22Rv1 (cell line): ENCODE measurements at regions not wholly inside any gene's neighbourhood (a gene's known extent, or its start where the extent isn't known, plus 50 kb on each side); places are given as distances from the start of the nearest gene placed in this dataset.

Experiments
- ZFX ChIP-seq: fragments of 450-650 bp; IDR thresholded peaks from 2 replicates; pipeline ENCODE4 v1.6.1; 2017; ENCODE audit warnings: antibody characterized with exemption, borderline replicate concordance
- TF ChIP-seq, protein P1 (sequence below): fragments of 450-650 bp; IDR thresholded peaks from 2 replicates; pipeline ENCODE4 v1.5.1; 2017; ENCODE audit warnings: mild to moderate bottlenecking

DNA sequence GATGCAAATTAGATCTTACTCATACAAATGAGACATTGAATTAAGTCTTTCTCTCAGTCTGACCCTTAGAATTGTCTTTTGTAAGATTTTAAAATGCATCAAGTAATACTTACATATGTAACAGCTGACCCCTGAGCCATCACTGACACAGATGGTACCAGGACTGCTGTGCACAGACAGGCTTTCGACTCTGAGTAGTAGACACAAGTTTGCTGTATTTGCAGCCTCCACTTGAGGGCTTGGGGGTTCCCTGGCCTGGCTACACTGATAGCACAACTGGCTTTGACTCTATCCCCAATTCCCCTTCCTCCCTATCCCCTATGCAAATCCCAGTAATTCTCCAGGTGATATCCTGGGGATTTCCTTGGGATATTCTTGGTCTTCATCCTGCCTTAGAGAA is 200.7 kb downstream of the RPIA start:
- TF ChIP-seq, protein P1, sequence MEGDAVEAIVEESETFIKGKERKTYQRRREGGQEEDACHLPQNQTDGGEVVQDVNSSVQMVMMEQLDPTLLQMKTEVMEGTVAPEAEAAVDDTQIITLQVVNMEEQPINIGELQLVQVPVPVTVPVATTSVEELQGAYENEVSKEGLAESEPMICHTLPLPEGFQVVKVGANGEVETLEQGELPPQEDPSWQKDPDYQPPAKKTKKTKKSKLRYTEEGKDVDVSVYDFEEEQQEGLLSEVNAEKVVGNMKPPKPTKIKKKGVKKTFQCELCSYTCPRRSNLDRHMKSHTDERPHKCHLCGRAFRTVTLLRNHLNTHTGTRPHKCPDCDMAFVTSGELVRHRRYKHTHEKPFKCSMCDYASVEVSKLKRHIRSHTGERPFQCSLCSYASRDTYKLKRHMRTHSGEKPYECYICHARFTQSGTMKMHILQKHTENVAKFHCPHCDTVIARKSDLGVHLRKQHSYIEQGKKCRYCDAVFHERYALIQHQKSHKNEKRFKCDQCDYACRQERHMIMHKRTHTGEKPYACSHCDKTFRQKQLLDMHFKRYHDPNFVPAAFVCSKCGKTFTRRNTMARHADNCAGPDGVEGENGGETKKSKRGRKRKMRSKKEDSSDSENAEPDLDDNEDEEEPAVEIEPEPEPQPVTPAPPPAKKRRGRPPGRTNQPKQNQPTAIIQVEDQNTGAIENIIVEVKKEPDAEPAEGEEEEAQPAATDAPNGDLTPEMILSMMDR = no peak
- TF ChIP-seq ZFX = no peak
